ENCODE measurements at regions not wholly inside any gene's neighbourhood (a gene's known extent, or its start where the extent isn't known, plus 50 kb on each side); places are given as distances from the start of the nearest gene placed in this dataset.

GRCh38 chr22:22817468-22818201, 70.0 kb upstream of the IGLL5 start:
- in situ Hi-C loops (cut with MboI; ENCODE audit: low sequenced_read_pairs), result no loop called here

DNA sequence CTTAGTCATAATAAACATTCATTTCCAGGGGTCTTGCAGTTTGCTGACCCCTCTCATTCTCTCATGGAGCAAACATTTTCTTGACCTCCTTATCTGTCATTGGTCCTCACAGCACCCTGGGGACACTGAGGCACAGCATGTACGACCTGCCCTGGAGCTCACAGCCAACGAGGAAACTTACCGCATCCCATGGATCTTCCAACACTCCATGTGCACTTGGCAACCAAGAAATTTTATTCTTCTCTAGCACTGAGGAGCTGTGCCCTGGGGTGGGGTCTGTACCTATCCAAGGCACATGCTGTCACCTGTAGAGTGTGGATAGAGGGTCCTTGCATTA, 69.4 kb upstream of the IGLL5 start:
- in situ Hi-C loops (cut with MboI; ENCODE audit: low sequenced_read_pairs), result no loop called here

DNA sequence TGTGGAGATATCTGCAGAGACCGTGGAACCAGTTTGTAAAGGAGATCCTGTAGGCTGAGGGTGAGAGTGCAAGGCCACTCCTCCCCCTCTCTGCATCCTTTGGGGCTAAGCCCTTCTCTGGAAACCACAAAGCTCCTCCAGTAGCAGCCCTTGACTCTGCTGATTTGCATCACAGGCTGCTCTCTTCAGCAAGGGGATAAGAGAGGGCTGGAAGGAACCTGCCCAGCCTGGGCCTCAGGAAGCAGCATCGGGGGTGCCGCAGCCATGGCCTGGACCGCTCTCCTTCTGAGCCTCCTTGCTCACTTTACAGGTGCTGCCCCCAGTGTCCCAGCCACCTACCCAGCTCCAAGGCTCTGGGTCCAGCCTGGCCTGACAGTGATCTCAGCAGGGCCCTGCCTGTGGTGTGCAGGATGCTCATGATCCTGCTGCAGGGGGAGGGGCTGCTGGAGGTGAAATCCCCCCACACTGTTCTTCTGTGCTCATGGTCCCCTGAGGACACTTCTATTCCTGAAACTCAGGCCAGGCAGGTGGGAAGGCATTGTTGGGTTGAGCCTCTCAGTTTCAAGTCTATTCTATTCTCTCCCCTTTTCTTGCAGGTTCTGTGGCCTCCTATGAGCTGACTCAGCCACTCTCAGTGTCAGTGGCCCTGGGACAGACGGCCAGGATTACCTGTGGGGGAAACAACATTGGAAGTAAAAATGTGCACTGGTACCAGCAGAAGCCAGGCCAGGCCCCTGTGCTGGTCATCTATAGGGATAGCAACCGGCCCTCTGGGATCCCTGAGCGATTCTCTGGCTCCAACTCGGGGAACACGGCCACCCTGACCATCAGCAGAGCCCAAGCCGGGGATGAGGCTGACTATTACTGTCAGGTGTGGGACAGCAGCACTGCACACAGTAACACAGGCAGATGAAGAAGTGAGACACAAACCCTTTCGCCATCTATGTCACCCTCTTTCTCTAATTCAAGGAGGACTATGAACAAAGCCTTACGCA, 68.5 kb upstream of the IGLL5 start:
- in situ Hi-C loops (cut with MboI; ENCODE audit: low sequenced_read_pairs), result no loop called here

DNA sequence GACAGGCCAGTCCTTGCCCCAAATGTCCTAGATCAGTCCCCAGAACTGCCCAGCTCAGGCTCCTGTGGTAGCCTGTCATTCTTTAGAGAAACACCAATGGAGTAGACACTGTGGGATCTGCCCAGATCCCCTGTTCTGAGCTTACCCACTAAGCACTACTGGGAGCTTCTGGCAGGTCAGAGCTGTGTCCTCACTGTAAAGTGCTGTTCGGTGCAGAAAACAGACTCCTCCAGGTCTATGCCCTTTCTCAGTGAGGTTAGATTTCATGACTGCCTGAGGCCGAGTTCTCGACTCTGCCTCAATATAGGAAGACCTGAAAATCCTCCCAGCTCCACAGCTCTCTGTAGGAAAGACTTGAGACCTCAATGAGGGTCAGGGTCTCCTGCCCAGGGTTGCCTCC, 67.5 kb upstream of the IGLL5 start:
- in situ Hi-C loops (cut with MboI; ENCODE audit: low sequenced_read_pairs), result loop anchor here (10.0 kb wide), 1 partner anchor 55 kb away; no protein-coding TSS in a partner anchor

DNA sequence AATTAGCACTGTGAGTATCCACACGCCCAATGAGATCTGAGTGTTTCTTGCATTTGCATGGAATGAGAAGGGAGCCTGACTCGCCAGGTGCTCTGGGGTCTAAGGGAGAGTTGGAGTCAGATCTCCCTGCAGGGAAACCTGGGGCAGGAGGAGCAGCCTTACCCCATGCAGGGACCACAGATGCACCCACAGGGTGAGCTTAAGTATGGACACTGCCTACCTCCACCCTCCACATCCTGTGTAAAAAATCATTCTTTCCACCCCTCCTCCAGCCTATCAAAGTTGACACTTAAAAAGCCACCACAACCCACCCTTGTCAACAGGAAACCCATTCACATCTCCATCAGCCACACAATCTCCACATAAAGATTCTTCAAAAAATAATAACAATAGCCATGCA, 67.0 kb upstream of the IGLL5 start:
- in situ Hi-C loops (cut with MboI; ENCODE audit: low sequenced_read_pairs), result loop anchor here (10.0 kb wide), 1 partner anchor 56 kb away; no protein-coding TSS in a partner anchor

DNA sequence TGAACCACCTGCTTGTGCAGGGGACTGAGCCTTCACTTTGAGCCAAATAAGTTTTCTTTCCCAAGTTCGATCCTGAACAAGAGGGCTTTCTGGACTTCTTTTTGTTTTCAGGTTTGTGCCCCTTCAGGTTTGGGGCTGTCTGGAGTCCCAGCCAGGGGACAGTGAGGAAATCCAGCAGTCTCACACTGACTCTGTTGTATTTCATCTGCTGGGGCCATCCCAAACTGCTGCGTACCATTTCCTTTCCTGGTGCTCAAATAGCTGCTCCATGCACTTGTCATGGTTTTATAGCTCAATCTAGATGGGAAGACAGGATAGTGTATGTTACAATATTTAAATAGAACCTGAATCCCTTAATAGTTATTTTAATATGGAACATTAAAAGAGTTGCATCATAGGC, 66.3 kb upstream of the IGLL5 start:
- in situ Hi-C loops (cut with MboI; ENCODE audit: low sequenced_read_pairs), result loop anchor here (10.0 kb wide), 1 partner anchor 57 kb away; no protein-coding TSS in a partner anchor

- in situ Hi-C loops (cut with MboI; ENCODE audit: low sequenced_read_pairs), result loop anchor here (10.0 kb wide), 1 partner anchor 57 kb away; no protein-coding TSS in a partner anchor
Observed at GRCh38 chr22:22822106-22822505, 65.5 kb upstream of the IGLL5 start.

- in situ Hi-C loops (cut with MboI; ENCODE audit: low sequenced_read_pairs), result loop anchor here (10.0 kb wide), 1 partner anchor 58 kb away; no protein-coding TSS in a partner anchor
Observed at GRCh38 chr22:22822553-22822952, 65.1 kb upstream of the IGLL5 start.

DNA sequence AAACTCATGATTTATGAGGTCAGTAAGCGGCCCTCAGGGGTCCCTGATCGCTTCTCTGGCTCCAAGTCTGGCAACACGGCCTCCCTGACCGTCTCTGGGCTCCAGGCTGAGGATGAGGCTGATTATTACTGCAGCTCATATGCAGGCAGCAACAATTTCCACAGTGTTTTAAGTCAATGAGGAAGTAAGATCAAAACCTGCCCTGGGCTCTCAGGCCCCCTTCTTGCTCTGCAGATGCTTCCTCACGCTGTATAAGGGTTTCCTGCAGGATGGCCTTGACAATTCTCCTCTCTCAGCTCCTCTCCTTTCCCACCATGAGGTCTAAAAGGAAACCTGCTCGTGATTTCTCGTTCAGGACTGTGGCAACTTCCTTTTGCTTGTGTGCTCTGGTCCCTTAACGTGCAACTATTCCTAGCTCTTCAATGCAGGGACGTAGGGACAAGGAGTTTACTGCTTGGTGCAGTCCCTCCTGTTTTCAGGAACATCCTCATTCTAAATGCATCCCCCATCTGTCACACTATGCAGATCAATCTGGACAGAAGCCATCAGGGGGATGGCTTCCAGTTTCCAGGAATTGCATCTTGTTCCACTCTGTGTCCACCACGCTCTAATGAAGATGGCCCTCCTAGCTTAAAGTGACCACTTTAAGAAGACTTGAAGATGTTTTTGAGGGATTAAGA, 64.3 kb upstream of the IGLL5 start:
- in situ Hi-C loops (cut with MboI; ENCODE audit: low sequenced_read_pairs), result loop anchor here (10.0 kb wide), 1 partner anchor 58 kb away; no protein-coding TSS in a partner anchor

- in situ Hi-C loops (cut with MboI; ENCODE audit: low sequenced_read_pairs), result loop anchor here (10.0 kb wide), 1 partner anchor 60 kb away; no protein-coding TSS in a partner anchor
Observed at GRCh38 chr22:22824340-22825212, 63.0 kb upstream of the IGLL5 start.

DNA sequence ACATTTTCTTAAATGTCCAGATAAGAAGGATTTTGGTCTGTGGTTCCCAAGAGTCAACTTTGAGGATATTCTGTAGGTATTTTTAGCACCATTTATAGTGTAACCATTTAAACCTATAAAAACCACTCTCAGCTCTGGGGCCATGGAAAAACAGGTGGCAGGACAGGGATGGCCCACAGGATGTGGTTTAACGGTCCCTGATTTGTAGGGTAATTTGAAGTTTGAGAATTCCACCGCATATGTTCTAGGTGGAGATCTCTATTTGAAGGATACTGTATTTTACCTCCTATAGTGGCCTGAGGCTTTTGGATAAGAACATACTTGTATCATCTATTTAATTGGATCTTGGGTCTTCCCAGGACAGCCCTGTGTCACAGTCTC, 62.4 kb upstream of the IGLL5 start:
- in situ Hi-C loops (cut with MboI; ENCODE audit: low sequenced_read_pairs), result loop anchor here (10.0 kb wide), 1 partner anchor 60 kb away; no protein-coding TSS in a partner anchor

DNA sequence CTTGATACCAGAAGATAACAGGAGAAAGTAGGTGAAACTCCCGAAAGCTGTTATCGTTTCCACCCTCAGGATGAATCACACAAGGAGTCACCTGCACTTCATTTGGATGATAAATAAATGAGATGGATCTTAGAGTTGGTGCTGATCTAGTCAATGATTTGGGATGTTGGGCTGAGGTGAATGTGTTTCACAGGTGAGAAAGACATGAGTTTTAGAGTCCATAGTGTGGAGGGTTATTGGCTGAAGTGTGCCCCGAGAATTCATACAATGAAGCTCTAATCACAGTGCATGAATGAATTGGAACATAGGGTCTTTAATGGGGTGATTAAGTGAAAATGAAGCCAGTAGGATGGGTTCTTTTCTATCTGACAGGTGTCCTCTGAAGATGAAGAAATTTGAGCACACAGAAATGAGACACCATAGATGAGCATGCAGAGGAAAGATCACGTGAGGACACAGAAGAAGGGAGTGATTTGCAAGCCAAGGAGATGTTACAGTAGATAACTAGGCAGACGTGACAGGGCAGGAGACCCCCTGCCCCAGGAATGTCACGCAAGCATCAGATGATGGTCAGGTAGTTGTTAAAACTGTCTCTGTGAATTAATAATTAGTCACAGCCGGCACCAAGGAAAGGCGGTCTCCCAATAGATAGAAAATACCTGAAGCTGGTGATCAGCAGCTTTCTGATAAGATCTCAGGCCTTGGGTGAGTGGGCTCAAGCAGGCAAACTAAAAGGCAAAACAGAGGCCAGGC, 60.3 kb upstream of the IGLL5 start:
- in situ Hi-C loops (cut with MboI; ENCODE audit: low sequenced_read_pairs), result loop anchor here (10.0 kb wide), 1 partner anchor 63 kb away; no protein-coding TSS in a partner anchor

DNA sequence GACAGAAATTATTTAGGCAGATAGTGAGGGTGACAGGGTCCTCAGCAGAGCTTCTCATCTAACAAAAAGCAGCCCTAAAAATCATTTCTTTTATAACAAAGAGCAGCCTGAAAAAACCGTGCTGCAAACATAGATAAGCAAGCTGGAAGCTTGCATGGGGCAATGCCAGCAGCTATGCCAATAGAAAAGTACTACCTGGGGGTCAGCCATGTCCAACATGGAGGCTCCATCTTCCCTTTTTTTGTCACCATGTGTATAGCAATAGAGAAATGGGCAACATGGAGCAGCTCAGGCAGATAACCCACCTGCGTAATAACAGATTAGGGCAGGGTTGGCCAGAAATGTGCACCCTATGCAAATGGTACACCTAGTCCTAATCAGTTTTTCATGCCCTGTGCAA, 57.4 kb upstream of the IGLL5 start:
- in situ Hi-C loops (cut with MboI; ENCODE audit: low sequenced_read_pairs), result no loop called here

DNA sequence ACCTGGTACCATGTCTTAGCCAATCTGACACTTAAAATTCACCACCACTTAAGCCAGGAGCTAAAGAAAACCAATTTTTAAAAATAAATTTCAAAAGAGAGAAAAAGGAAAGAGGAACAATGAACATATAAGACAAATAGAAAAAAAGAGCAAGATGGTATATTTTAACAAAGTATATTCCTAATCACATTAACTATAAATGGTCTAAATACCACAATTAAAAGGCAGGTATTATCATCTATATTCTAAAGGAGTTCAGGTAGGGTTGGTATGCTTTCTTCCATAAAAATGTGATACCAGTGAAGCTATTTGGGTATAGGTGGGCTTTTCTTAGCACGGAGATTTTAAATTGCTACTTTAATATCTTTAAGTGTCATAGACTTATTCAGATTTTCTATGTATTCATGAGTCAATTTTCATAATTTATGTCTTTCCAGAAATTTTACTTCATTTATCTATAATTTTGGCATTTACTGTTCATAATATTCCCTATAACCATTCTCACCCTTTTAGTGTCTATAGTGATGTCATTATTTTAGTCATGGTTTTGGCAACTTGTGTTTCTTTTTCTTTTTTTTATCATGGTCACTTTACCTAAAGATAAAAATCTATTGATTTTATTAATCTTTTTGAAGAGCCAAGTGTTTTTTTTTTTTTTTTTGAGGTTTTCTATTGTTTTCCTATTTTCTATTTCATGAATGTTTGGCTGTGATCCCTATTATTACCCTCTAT, 56.5 kb upstream of the IGLL5 start:
- in situ Hi-C loops (cut with MboI; ENCODE audit: low sequenced_read_pairs), result no loop called here

DNA sequence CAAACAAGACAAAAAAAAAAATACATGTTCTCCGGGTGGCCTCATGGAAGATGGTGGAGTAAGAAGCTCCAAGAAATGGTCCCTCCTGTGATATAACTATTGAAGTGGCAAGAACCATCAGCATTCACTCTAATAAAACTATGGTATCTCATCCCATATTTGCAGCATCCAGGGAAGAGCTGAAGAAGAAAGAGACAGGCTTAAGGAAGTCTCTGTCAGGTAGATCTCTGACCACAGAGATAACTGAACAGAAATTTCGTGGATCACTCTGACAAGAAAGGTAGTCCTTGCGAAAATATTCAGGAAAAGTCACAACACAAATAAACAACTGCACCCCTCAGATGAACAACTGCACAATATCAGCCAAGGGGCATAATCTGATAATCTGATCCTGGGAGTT, 54.6 kb upstream of the IGLL5 start:
- in situ Hi-C loops (cut with MboI; ENCODE audit: low sequenced_read_pairs), result no loop called here

DNA sequence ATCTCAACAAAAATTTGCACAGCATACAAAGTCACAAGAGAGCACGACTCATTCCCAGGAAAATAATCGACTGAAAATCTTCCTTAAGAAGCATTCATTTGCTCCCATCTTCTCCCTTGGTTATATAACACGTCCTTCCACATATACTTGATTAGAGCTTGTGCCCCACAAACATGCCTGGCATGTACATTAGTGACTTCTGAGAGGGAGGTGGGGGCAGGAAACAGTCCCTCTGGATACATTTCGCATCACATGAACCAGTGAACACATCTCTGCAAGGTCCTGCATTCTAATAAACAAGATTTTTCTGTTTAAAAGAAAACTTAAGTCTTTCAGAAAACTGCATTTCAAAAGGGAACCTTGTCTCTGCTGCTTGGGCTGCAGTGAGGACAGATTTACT, 54.1 kb upstream of the IGLL5 start:
- in situ Hi-C loops (cut with MboI; ENCODE audit: low sequenced_read_pairs), result no loop called here

GRCh38 chr22:22834204-22834603, 53.4 kb upstream of the IGLL5 start:
- in situ Hi-C loops (cut with MboI; ENCODE audit: low sequenced_read_pairs), result no loop called here

DNA sequence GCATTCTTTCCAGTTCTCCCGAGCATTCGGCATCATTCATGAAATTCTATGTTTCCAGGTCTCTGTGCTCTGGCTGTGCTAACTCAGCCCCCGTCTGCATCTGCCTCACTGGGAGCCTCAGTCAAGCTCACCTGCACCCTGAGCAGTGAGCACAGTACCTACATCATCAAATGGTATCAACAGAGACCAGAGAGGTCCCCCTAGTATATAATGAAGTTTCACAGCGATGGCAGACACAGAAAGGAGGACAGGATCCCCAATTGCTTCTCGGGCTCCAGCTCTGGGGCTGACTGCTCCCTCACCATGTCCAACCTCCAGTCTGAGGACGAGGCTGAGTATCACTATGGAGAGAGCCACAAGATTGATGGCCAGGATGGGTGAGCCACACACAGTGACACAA, 52.8 kb upstream of the IGLL5 start:
- in situ Hi-C loops (cut with MboI; ENCODE audit: low sequenced_read_pairs), result no loop called here

GRCh38 chr22:22835242-22835641, 52.4 kb upstream of the IGLL5 start:
- in situ Hi-C loops (cut with MboI; ENCODE audit: low sequenced_read_pairs), result no loop called here

All from HL-60/S4 (cell line).